Upper lobe of right lung (tissue), 1 donor: ENCODE measurements at regions not wholly inside any gene's neighbourhood (a gene's known extent, or its start where the extent isn't known, plus 50 kb on each side); places are given as distances from the start of the nearest gene placed in this dataset.

ENCODE experiments used
- ATAC-seq: fragments of 200-7000 bp; cut with Tn5 transposase; one replicate; pipeline ENCODE4 v1.9.1; 2020; ENCODE audit warnings: mild to moderate bottlenecking, moderate library complexity
- DNase-seq: peaks from one replicate; pipeline ENCODE4 v3.0.0-alpha.2; 2020
- H3K27ac ChIP-seq: fragments of 200-600 bp; one replicate; pipeline ENCODE4 v1.8.0; 2022
- H3K27me3 ChIP-seq: fragments of 200-600 bp; one replicate; pipeline ENCODE4 v1.8.0; 2022; ENCODE audit warnings: mild to moderate bottlenecking
- H3K36me3 ChIP-seq: fragments of 200-600 bp; one replicate; pipeline ENCODE4 v1.8.0; 2022
- H3K4me1 ChIP-seq: fragments of 200-600 bp; one replicate; pipeline ENCODE4 v1.8.0; 2022
- H3K4me3 ChIP-seq: fragments of 200-600 bp; one replicate; pipeline ENCODE4 v1.8.0; 2022; ENCODE audit warnings: mild to moderate bottlenecking
- H3K9me3 ChIP-seq: fragments of 200-600 bp; one replicate; pipeline ENCODE4 v1.8.0; 2022
- CTCF ChIP-seq: fragments of 200-600 bp; IDR thresholded peaks from one replicate; pipeline ENCODE4 v1.8.0; 2022; ENCODE audit warnings: antibody characterized with exemption
- intact Hi-C: fragments of 100-400 bp; cut with DNase I; formaldehyde crosslinking; loops from one replicate; pipeline ENCODE4 v1.11.0; 2022
- donor health status: DM: no; HTN: yes; CAD: no; lungs with severe emphysema.

GRCh38 chr5:123819833-123820232, 307.9 kb downstream of the CSNK1G3 start:
- Histone ChIP-seq H3K9me3 (no peaks in the 10 kb centered on the region), H3K4me1 (no peaks in the 10 kb centered on the region), H3K27me3 (no peaks in the 10 kb centered on the region), H3K36me3 (no peaks in the 10 kb centered on the region), H3K27ac (no peak overlapping the region), H3K4me3 (no peak overlapping the region)
- no peak for TF ChIP-seq CTCF
- ATAC-seq, result no peak
- DNase-seq, result no peak
- intact Hi-C loops, result no loop called here

GRCh38 chr5:123819386-123819785, 307.4 kb downstream of the CSNK1G3 start:
- Histone ChIP-seq H3K27ac (no peak overlapping the region), H3K4me3 (no peak overlapping the region), H3K36me3 (no peaks in the 10 kb centered on the region), H3K9me3 (no peaks in the 10 kb centered on the region), H3K27me3 (no peaks in the 10 kb centered on the region), H3K4me1 (no peaks in the 10 kb centered on the region)
- no peak for TF ChIP-seq CTCF
- ATAC-seq (no peak), DNase-seq (no peak)
- intact Hi-C loops, result no loop called here

DNA sequence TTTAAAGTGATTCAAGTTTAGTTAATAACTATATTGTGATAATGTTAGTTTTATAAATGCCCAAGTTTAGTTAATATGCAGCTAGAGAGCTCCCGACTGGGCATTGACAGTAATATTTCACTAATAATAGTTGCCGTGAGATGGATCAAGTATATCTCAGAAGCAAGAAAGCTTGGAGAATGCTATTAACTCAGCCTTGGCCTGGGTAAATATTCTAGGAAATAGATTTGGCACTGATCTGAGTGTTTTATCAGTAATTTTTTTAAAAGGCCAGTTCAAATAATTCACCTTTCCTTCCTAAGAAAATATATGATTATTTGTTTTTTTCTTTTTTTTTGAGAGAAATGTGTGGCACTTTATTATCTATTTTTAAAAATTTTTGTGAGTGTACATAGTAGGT, 305.3 kb downstream of the CSNK1G3 start:
- no peaks in the 10 kb centered on the region for H3K36me3 ChIP-seq

GRCh38 chr5:123814801-123815470, 303.0 kb downstream of the CSNK1G3 start:
- Histone ChIP-seq H3K9me3 (no peaks in the 10 kb centered on the region), H3K36me3 (no peaks in the 10 kb centered on the region), H3K27me3 (no peaks in the 10 kb centered on the region), H3K4me3 (no peak overlapping the region), H3K27ac (no peak overlapping the region), H3K4me1 (peaks cover 6% of the 10 kb centered on the region)
- intact Hi-C loops, result no loop called here
- no peak for TF ChIP-seq CTCF
- no peak for DNase-seq
- no peak for ATAC-seq

More for the DNA sequence above, 305.3 kb downstream of the CSNK1G3 start:
- Histone ChIP-seq H3K4me1 (no peaks in the 10 kb centered on the region), H3K9me3 (no peaks in the 10 kb centered on the region), H3K4me3 (no peak overlapping the region), H3K27ac (no peak overlapping the region), H3K27me3 (no peaks in the 10 kb centered on the region)
- DNase-seq (no peak), ATAC-seq (no peak)
- intact Hi-C loops, result no loop called here
- TF ChIP-seq CTCF, result no peak

DNA sequence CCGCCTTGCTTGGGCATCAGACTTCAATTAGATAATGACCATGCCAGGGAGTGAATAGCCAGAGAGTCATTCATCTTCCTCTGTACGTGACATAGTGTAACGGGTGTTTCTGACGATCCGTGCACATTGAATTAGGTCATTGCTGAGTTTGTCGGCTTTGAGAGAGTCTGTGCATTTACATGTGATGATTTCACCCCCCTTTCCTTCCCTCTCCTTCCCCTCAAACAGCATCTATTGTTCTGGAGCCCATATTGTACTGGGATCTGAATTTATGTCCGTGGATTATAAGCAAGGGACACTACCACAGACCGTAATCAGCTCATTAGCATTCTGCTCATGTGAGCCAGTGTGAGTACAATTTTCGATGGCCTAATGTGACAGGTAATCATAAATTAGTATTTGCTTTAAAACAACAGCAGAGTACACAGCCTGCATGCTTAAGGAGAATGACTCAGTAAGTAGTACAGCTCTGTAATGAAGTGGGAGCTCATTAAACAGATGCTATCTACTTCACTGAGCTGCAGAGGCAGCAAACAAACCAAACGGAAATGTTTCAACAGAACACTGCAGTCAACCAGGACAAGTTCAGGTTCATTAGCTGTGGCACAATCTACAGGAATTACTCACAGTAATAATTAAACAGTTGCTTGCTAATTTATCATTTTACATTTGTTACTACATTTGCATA, 302.1 kb downstream of the CSNK1G3 start:
- intact Hi-C loops, result no loop called here
- no peaks in the 10 kb centered on the region for H3K9me3 ChIP-seq
- no peaks in the 10 kb centered on the region for H3K36me3 ChIP-seq
- no peak for DNase-seq
- no peak overlapping the region for H3K27ac ChIP-seq
- H3K4me3 ChIP-seq, result no peak overlapping the region
- no peak for TF ChIP-seq CTCF
- ATAC-seq, result peak; percentile 76
- no peaks in the 10 kb centered on the region for H3K27me3 ChIP-seq
- H3K4me1 ChIP-seq, result peaks cover 14% of the 10 kb centered on the region
